HG03159 (cell line): ENCODE measurements at regions not wholly inside any gene's neighbourhood (a gene's known extent, or its start where the extent isn't known, plus 50 kb on each side); places are given as distances from the start of the nearest gene placed in this dataset.

ENCODE experiments used
- ATAC-seq: cut with Tn5 transposase; IDR thresholded peaks from one replicate; pipeline ENCODE4 v1.9.1; 2021; ENCODE audit warnings: mild to moderate bottlenecking, moderate library complexity; ENCODE audit not compliant: unreplicated experiment

- ATAC-seq = peak; percentile 86
These were observed 286.7 kb upstream of the VRK2 start for GRCh38 chr2:57759822-57760300.

- ATAC-seq = peak; percentile 64
These were observed 286.2 kb upstream of the VRK2 start for GRCh38 chr2:57760381-57760801.

GRCh38 chr2:57776916-57777315 lies 269.7 kb upstream of the VRK2 start:
- ATAC-seq = no peak

GRCh38 chr2:57782587-57782986 lies 264.0 kb upstream of the VRK2 start:
- ATAC-seq = no peak

- ATAC-seq = no peak
These were observed 253.3 kb upstream of the VRK2 start for GRCh38 chr2:57793310-57793709.

DNA sequence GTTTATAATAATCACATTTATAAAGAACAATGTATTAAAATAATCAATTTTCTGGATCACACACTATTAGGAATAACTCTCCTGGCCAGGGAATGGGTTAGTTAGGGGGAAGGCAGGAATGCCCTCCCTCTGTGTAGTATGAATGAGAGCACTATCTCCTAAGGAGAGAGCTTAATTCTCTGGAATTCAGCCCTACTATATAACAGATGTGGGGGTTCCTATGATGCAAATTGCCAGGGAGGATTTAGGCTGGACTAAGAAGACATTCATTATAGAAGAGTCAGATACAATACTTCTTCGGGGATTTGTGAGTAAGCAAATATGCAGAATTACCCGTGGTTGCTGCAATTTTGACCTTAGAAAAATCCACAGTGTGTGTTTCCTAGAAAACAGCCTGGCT lies 250.1 kb upstream of the VRK2 start:
- no peak for ATAC-seq

- no peak for ATAC-seq
These were observed 248.3 kb upstream of the VRK2 start for GRCh38 chr2:57798346-57798745.

- ATAC-seq = no peak
These were observed 244.4 kb upstream of the VRK2 start for GRCh38 chr2:57802243-57802642.

DNA sequence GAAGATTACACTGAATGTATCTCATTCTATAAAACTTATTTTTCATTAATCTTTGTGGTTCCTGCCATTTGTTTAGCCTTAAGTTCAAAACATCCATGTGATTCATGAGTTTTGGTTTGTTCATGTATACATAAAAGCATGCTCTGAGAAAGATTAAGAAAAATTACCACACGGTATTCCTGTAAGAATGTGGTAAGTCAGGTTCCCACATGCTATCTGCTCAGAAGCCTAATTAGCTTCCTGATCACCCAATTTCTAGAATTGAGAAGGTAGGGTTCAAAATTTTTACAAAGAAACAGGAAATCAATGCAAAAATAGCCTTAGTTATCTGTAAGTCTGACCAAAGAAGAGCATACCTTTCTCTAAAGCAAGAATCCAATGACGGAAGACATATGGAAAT lies 241.6 kb upstream of the VRK2 start:
- no peak for ATAC-seq

DNA sequence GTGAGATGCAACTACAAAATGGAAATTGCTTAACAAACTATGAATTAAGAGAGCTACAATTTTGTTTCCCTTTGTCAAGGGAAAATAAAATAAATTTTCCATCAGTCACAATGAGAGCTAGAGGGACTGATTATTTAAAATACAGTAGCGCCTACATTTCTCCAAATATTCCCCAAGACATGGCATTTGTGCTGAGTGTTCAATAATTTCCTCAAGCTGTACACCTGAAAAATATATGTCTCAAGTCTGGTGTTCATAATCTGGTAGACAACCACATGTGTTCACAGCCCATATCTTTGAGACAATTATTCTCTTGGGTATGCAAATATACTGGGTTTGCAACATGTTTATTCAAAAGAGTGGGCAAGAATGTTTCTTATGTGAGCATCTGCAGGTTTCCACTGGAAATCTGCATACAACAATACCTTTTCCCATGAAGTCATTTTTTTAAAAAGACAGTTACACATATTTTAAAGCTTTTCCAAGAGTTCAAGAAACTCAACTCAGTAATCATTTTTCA lies 240.1 kb upstream of the VRK2 start:
- no peak for ATAC-seq

DNA sequence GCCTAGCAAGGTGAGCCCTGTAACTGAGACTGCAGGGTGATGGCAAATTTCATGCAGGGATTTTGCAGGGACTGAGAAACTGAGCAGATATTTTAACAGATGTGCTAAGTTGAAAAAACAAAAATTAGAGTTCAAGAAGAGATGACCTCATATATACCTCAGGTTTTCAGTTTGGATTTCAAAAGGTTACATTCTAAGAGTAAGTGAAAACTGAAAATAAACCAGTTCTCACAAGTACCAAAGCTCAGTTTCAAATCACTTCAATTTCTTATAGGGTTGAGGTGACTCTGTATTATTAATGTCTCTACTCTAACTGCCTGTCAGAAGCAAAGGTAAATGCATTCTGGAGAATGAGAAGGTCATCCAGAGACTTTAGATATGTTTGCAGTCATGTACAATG lies 237.4 kb upstream of the VRK2 start:
- ATAC-seq = peak; percentile 88

DNA sequence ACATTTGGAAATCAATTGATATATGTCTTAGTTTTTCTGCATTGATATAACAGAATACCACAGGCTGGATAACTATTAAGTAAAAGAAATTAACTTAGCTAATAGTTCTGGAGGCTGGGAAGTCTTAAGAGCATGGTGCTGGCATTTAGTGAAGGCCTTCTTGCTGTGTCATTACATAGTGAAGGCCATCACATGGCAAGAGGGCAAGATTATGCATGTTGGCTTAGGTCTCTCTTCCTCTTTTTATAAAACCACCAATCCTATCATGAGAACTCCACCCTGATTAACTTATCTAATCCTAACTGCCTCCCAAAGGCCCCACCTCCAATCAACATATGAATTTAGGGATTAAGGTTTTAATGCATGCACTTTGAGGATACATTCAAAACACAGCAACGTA lies 225.5 kb upstream of the VRK2 start:
- ATAC-seq = no peak

DNA sequence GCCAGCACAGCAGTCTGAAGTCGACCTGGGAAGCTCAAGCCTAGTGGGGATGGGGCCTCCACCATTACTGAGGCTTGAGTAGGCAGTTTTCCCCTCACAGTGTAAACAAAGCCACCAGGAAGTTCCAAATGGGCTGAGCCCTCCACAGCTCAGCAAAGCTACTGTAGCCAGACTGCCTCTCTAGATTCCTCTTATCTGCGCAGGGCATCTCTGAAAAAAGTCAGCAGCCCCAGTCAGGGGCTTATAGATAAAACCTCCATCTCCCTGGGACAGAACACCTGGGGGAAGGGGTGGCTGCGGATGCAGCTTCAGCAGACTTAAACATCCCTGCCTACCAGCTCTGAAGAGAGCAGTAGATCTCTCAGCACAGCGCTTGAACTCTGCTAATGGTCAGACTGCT lies 218.4 kb upstream of the VRK2 start:
- ATAC-seq = no peak

- no peak for ATAC-seq
These were observed 211.9 kb upstream of the VRK2 start for GRCh38 chr2:57834666-57835065.

- ATAC-seq = no peak
These were observed 204.1 kb upstream of the VRK2 start for GRCh38 chr2:57842531-57842930.

DNA sequence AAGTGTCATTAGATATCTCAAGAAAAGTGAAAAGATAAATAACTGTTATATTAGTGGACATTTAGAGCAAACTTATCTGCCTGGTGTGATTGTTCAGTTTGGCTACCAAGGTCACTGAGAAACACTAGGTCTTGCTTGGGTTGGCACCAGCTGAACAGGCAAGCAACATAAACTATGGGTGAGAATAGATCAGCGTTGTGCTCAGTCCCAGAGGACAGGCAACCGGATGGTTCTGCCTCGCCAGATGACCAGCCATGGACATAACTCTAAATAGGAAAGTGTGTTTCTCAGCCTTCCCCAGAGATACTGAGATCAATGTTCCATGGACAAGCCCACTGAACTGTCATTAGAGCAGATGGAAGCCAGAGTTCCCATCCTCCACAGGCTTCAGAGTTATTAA lies 203.4 kb upstream of the VRK2 start:
- ATAC-seq = no peak

GRCh38 chr2:57848723-57849122 lies 197.9 kb upstream of the VRK2 start:
- ATAC-seq = no peak

DNA sequence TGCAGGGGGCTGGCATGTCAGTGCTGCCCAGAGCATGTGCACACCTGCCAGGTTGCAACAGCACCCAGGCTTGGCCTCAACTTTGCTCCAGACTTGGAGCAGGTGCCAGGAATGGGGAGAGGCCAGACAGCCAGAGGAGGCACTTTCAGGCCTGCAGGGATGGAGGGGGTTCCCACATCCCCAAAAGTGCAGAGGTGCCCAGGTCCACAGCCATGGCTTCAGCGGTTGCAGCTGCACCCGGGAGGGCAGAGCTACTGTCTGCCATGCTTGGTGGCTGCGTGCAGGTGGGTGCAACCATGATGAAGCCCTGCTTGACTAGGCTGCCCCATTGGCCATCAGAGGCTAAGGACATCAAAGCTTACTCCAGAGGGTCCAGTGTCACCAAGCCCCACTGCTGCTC lies 196.8 kb upstream of the VRK2 start:
- no peak for ATAC-seq

GRCh38 chr2:57850415-57851130 lies 196.0 kb upstream of the VRK2 start:
- no peak for ATAC-seq

- no peak for ATAC-seq
These were observed 191.4 kb upstream of the VRK2 start for GRCh38 chr2:57855212-57855611.

DNA sequence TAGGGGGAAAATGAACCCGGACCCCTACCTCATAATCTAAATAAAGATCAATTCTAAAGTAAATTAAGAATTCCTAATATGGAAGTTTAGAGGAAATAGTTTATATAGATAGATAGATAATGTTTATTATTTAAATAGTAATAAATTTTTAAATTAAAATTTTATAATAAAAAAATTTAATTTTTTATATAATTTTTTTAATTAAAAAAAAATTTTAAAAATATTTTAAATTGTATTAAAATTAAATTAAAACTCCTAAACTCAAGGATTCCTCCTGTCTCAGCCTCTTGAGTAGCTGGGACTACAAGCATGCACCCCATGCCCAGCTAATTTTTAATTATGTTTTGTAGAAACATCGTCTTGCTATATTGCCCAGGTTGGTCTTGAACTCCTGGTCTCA lies 186.9 kb upstream of the VRK2 start:
- no peak for ATAC-seq

DNA sequence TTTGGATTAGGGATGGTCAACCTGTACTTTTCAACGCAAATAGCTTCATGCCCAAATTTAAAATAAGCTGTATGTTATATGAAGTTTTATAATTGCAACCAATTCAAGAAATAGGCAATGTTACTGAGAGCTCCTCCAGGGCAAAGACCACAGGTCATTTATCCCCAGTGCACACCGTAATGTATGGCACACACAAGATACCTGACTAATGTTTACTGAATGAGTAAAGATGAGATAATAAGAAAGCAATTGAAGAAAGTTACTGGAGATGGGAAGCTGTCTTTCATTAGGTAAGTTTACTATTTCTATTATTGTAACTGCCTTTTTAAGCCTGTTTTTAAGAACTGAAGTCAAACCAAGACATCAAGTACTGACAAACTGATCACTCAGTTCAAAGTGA lies 184.5 kb upstream of the VRK2 start:
- no peak for ATAC-seq

GRCh38 chr2:57862727-57863126 lies 183.9 kb upstream of the VRK2 start:
- ATAC-seq = no peak
